Mesothelial cell of epicardium (in vitro differentiated cells): ENCODE measurements at regions not wholly inside any gene's neighbourhood (a gene's known extent, or its start where the extent isn't known, plus 50 kb on each side); places are given as distances from the start of the nearest gene placed in this dataset.
"Not testable (repeated sequence)": the region's sequence is repeated elsewhere in the genome, so short reads cannot be mapped to it uniquely, and the experiment has no call there.

ENCODE experiments used
- DNase-seq, 2 experiments: peaks; one replicate each; pipeline ENCODE4 v3.0.0; 2021; ENCODE audit warnings: low spot score in 2 of 2; ENCODE audit not compliant: unreplicated experiment in 2 of 2
- H3K27ac Mint-ChIP-seq: 2 replicates; pipeline ENCODE4 v1.8.0; 2021; ENCODE audit warnings: mixed read lengths
- H3K27me3 Mint-ChIP-seq: 2 replicates; pipeline ENCODE4 v1.8.0; 2021; ENCODE audit warnings: low read depth, mixed read lengths
- H3K36me3 Mint-ChIP-seq: 2 replicates; pipeline ENCODE4 v1.8.0; 2021; ENCODE audit warnings: mixed read lengths
- H3K4me1 Mint-ChIP-seq: 2 replicates; pipeline ENCODE4 v1.8.0; 2021; ENCODE audit warnings: mixed read lengths
- H3K4me3 Mint-ChIP-seq: 2 replicates; pipeline ENCODE4 v1.8.0; 2021; ENCODE audit warnings: mild to moderate bottlenecking, moderate library complexity, mixed read lengths
- H3K9me3 Mint-ChIP-seq: 2 replicates; pipeline ENCODE4 v1.8.0; 2021; ENCODE audit warnings: mixed read lengths
- TF ChIP-seq, protein P1 (sequence below): fragments of 200-600 bp; sonication (generic); IDR thresholded peaks from one replicate; pipeline ENCODE4 v1.5.0; 2021; ENCODE audit warnings: antibody characterized with exemption; ENCODE audit not compliant: unreplicated experiment

DNA sequence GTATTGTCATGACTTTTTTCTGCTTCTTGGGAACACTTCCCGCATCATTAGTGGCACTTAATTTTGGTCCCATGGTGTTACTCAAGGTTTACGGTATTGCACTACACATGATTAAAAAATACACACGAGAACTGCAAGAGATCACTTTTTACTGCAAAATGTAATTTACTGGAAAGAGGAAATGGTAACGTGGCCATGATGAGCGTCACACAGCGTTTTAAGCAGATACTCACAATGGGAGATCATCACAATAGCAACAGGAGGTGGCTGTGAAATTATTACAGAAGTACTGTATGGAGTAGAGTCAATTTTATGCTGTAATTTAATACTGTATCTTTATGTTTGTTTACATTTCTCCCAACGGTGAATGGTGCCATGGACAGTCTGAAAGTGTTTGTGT lies 1510.3 kb downstream of the AMY1C start:
- no peaks in the 10 kb centered on the region for H3K36me3 Mint-ChIP-seq
- no peak overlapping the region for H3K4me3 Mint-ChIP-seq
- DNase-seq, result no peak
- H3K4me1 Mint-ChIP-seq, result no peaks in the 10 kb centered on the region
- H3K9me3 Mint-ChIP-seq, result peaks cover 32% of the 10 kb centered on the region
- no peak overlapping the region for H3K27ac Mint-ChIP-seq
- H3K27me3 Mint-ChIP-seq, result no peaks in the 10 kb centered on the region
- TF ChIP-seq, protein P1, sequence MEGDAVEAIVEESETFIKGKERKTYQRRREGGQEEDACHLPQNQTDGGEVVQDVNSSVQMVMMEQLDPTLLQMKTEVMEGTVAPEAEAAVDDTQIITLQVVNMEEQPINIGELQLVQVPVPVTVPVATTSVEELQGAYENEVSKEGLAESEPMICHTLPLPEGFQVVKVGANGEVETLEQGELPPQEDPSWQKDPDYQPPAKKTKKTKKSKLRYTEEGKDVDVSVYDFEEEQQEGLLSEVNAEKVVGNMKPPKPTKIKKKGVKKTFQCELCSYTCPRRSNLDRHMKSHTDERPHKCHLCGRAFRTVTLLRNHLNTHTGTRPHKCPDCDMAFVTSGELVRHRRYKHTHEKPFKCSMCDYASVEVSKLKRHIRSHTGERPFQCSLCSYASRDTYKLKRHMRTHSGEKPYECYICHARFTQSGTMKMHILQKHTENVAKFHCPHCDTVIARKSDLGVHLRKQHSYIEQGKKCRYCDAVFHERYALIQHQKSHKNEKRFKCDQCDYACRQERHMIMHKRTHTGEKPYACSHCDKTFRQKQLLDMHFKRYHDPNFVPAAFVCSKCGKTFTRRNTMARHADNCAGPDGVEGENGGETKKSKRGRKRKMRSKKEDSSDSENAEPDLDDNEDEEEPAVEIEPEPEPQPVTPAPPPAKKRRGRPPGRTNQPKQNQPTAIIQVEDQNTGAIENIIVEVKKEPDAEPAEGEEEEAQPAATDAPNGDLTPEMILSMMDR, result no peak

DNA sequence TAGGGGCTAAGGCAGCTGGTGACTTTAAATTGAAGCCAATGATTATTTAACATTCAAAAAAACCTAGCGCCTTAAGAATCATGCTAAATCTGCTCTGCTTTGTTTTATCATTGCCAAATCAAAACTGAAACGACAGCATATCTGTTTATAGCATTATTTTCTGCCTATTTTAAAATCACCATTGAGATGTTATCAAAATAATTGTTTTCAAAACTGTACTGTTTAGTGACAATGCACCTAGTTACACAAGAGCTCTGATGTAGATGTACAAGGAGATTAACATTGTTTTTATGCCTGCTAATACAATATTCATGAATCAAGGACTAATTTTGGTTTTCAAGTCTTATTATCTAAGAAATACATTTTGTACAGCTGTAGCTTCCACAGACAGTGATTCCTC lies 1521.3 kb downstream of the AMY1C start:
- Mint-ChIP-seq H3K4me1 (no peaks in the 10 kb centered on the region), H3K9me3 (peaks cover 20% of the 10 kb centered on the region), H3K27me3 (no peaks in the 10 kb centered on the region), H3K27ac (no peak overlapping the region), H3K36me3 (no peaks in the 10 kb centered on the region), H3K4me3 (no peak overlapping the region)
- TF ChIP-seq, protein P1, result no peak
- DNase-seq, result no peak

GRCh38 chr1:105272376-105272775 lies 1522.7 kb downstream of the AMY1C start:
- peaks cover 20% of the 10 kb centered on the region for H3K9me3 Mint-ChIP-seq
- H3K4me3 Mint-ChIP-seq, H3K27ac Mint-ChIP-seq, DNase-seq, H3K4me1 Mint-ChIP-seq, H3K36me3 Mint-ChIP-seq, H3K27me3 Mint-ChIP-seq: not testable (repeated sequence)

DNA sequence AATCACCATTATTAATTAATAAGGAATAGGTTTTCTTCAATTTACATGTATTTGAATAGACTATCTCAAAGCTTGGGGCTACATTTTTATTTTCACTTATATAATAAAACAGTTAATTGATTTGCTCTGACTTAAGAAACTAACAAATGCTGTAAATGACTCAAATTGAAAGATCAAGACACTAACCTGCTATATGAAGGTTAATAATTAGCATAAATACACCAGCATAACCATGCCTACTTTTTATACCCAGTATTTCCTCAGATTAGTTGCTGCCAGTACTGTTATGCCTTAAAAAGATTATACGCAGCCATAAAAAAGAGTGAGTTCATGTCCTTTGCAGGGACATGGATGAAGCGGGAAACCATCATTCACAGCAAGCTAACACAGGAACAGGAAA lies 1545.1 kb downstream of the AMY1C start:
- Mint-ChIP-seq H3K4me1 (no peaks in the 10 kb centered on the region), H3K36me3 (no peaks in the 10 kb centered on the region), H3K4me3 (no peak overlapping the region), H3K27ac (no peak overlapping the region), H3K27me3 (no peaks in the 10 kb centered on the region), H3K9me3 (peaks cover 23% of the 10 kb centered on the region)
- no peak for DNase-seq
- TF ChIP-seq, protein P1, result no peak

- no peak overlapping the region for H3K27ac Mint-ChIP-seq
- no peak for DNase-seq
- TF ChIP-seq, protein P1, result no peak
- no peaks in the 10 kb centered on the region for H3K36me3 Mint-ChIP-seq
- no peaks in the 10 kb centered on the region for H3K9me3 Mint-ChIP-seq
- H3K4me3 Mint-ChIP-seq, result no peak overlapping the region
- H3K4me1 Mint-ChIP-seq, result no peaks in the 10 kb centered on the region
- peaks cover 1% of the 10 kb centered on the region for H3K27me3 Mint-ChIP-seq
Observed at GRCh38 chr1:105310063-105310462, 1560.4 kb downstream of the AMY1C start.

DNA sequence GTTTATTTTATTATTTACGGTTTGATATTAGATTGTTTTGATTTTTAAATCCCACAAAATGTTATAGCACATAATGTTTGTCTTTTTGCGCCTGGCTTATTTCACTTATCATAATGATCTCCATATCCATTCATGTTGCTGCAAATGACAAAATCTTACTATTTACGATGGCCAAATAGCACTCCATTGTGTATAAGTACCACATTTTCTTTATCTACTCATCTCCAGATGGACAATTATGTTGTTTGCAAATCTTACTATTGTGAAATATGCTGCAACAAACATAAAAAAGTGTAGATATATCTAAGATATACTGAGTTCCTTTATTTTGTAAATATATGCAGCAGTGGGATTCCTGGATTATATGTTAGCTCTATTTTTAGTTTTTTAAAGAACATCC lies 1568.3 kb downstream of the AMY1C start:
- Mint-ChIP-seq H3K27me3 (no peaks in the 10 kb centered on the region), H3K4me3 (no peak overlapping the region), H3K4me1 (no peaks in the 10 kb centered on the region), H3K36me3 (no peaks in the 10 kb centered on the region), H3K27ac (no peak overlapping the region), H3K9me3 (peaks cover 13% of the 10 kb centered on the region)
- TF ChIP-seq, protein P1, result no peak
- no peak for DNase-seq
